NCI-H2227 (cell line): ENCODE measurements at regions not wholly inside any gene's neighbourhood (a gene's known extent, or its start where the extent isn't known, plus 50 kb on each side); places are given as distances from the start of the nearest gene placed in this dataset.
"Not testable (repeated sequence)": the region's sequence is repeated elsewhere in the genome, so short reads cannot be mapped to it uniquely, and the experiment has no call there.

Experiments used
- DNase-seq: peaks from one replicate; lab custom pipeline; 2025; ENCODE audit not compliant: unreplicated experiment; lab: John Stamatoyannopoulos, UW

GRCh38 chr20:64327223-64327549 is 71.6 kb downstream of the PCMTD2 start:
- not testable (repeated sequence) for DNase-seq

DNA sequence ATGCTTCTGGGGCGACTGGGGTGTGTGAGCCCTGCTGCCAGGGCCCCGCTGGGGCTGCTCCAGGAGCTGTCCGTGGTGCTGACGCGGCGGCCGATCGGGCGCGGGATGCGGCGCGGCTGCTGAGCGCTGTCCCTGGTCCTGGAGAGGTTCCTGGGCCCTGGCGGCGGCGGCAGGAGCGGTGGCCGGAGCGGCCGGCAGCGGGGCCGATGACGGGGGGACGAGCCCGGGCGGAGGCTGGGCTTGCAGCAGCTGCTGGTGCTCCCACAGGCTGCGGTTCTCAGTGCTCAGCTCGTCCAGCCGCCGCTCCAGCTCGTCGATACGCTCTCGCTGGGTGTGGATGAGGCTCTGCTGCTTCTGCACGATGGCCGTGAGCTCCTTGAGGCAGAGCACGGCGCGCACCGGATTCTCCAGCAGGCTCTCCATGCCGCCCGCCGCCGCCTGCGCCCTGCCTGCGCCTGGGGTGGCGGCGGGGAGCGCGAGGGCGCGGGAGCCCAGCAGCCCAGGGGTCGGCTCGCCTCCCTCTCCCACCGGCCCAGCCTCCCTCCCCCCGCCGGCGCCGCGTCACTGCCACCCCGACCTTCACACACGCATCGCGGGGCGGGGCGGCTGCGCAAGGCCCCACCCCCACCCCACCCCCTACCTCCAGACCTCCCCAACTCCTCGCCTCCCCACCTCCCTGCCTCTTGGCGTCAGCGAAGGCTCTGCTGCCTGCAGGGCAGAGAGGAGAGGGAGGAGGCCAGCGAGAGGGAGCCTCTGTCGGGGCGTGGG is 72.2 kb downstream of the PCMTD2 start:
- peak; percentile 80 for DNase-seq

- DNase-seq, result not testable (repeated sequence)
Observed at GRCh38 chr20:64328595-64329250, 73.2 kb downstream of the PCMTD2 start.

GRCh38 chr20:64332627-64333026 is 77.1 kb downstream of the PCMTD2 start:
- DNase-seq, result not testable (repeated sequence)
